Activated gamma-delta T cell treated with anti-CD3 and anti-CD28 coated beads, Interleukin-2, amount 50 U/mL, for 16 hours (primary cell): ENCODE measurements at regions not wholly inside any gene's neighbourhood (a gene's known extent, or its start where the extent isn't known, plus 50 kb on each side); places are given as distances from the start of the nearest gene placed in this dataset.
"Not testable (repeated sequence)": the region's sequence is repeated elsewhere in the genome, so short reads cannot be mapped to it uniquely, and the experiment has no call there.

Experiments used
- DNase-seq: peaks from one replicate; pipeline ENCODE4 v3.0.0-alpha.2; 2020; ENCODE audit warnings: low read depth

GRCh38 chr6:134553936-134554335 is 236.0 kb upstream of the SGK1 start:
- no peak for DNase-seq

- DNase-seq = no peak
These were observed 233.5 kb upstream of the SGK1 start for GRCh38 chr6:134551245-134551960.

- DNase-seq = no peak
These were observed 232.7 kb upstream of the SGK1 start for GRCh38 chr6:134550604-134551003.

GRCh38 chr6:134549854-134550253 is 231.9 kb upstream of the SGK1 start:
- DNase-seq = no peak

- DNase-seq = no peak
These were observed 229.2 kb upstream of the SGK1 start for GRCh38 chr6:134546962-134547645.

GRCh38 chr6:134544737-134545136 is 226.8 kb upstream of the SGK1 start:
- DNase-seq = no peak

GRCh38 chr6:134543128-134543527 is 225.2 kb upstream of the SGK1 start:
- no peak for DNase-seq

GRCh38 chr6:134541001-134541400 is 223.1 kb upstream of the SGK1 start:
- DNase-seq = no peak

GRCh38 chr6:134539865-134540323 is 222.0 kb upstream of the SGK1 start:
- DNase-seq = no peak

- not testable (repeated sequence) for DNase-seq
These were observed 219.9 kb upstream of the SGK1 start for GRCh38 chr6:134537765-134538164.

- DNase-seq = no peak
These were observed 219.2 kb upstream of the SGK1 start for GRCh38 chr6:134537146-134537555.

- no peak for DNase-seq
These were observed 217.9 kb upstream of the SGK1 start for GRCh38 chr6:134535831-134536230.

GRCh38 chr6:134534708-134535149 is 216.8 kb upstream of the SGK1 start:
- DNase-seq = no peak

GRCh38 chr6:134533991-134534390 is 216.1 kb upstream of the SGK1 start:
- no peak for DNase-seq

- DNase-seq = no peak
These were observed 215.0 kb upstream of the SGK1 start for GRCh38 chr6:134532694-134533624.

- no peak for DNase-seq
These were observed 213.7 kb upstream of the SGK1 start for GRCh38 chr6:134531611-134532010.

GRCh38 chr6:134531188-134531551 is 213.3 kb upstream of the SGK1 start:
- DNase-seq = no peak

GRCh38 chr6:134529921-134530320 is 212.0 kb upstream of the SGK1 start:
- DNase-seq = no peak

- no peak for DNase-seq
These were observed 211.4 kb upstream of the SGK1 start for GRCh38 chr6:134529305-134529704.

GRCh38 chr6:134527108-134527787 is 209.3 kb upstream of the SGK1 start:
- no peak for DNase-seq

- no peak for DNase-seq
These were observed 207.4 kb upstream of the SGK1 start for GRCh38 chr6:134525190-134525868.
